GM19452 (cell line): ENCODE measurements at regions not wholly inside any gene's neighbourhood (a gene's known extent, or its start where the extent isn't known, plus 50 kb on each side); places are given as distances from the start of the nearest gene placed in this dataset.

Experiments
- ATAC-seq: cut with Tn5 transposase; IDR thresholded peaks from one replicate; pipeline ENCODE4 v1.9.1; 2021; ENCODE audit not compliant: unreplicated experiment

DNA sequence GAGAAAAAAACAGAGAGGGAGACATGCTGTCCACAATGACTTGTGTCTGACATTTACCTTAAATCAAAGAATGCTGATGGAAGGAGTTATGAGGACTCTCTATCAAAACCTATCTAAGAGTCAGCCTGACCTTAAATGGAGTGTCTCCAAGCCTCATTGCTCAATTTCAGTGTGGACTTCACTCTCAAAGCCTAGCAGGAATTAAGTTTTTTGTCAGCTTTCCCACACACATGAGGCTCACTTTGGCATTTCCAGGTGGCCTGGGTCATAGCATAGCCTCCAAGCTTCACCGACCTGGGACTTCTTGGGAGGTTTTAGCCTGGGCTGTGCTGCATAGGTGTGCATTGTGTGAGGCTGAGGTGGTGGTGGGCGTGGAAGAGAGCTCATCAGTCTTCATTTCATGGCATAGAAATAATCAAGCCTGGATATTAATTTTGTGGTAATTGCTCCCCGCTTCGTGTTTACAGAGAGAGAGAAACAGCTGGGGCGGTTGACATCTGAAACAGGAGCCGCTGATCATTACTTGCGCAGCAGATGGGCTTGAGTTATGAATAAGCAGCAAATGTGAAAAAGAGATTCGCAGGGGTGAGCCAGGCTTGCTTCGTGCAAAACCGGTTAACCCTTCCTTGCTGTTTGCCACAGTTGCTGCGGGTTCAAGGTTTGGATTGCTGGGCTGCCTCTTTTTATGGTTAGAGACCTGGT, 647.8 kb downstream of the INHBA start:
- ATAC-seq = no peak

DNA sequence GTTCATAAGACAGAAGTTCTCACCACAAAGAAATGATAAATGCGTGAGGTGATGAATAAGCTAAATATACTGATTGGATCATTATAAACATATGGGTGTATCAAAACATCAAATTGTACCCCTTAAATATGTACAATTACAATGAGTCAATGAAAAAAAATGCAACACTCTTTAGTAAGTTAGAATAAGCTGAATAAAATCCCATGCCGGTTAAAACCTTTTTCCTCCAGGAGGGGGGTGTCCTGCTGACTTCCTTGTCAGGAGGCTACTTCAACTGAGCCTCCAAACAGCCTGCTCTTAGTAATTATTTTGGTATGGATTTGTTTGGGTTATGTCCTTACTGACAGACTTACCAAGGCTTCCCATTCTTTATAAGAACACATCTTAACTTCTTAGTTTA, 649.1 kb downstream of the INHBA start:
- ATAC-seq = no peak

DNA sequence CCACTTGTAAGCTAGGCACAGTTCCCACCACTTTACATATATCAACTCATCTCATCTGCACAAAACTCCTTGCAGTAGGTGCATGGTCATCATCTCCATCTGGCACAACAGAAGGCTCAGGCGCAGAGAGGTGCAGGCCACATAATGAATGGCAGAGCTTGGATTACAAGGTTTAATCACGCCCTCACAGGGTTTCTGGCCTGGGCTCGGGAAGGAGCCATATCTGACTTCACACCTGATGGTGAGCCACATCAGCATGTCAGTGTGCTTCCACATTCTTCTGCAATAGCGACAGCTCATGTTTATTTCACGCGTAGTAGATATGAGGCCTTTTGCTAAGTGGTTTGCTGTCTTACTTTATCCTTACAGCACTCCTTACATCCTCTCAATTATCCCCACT, 650.2 kb downstream of the INHBA start:
- ATAC-seq = no peak

DNA sequence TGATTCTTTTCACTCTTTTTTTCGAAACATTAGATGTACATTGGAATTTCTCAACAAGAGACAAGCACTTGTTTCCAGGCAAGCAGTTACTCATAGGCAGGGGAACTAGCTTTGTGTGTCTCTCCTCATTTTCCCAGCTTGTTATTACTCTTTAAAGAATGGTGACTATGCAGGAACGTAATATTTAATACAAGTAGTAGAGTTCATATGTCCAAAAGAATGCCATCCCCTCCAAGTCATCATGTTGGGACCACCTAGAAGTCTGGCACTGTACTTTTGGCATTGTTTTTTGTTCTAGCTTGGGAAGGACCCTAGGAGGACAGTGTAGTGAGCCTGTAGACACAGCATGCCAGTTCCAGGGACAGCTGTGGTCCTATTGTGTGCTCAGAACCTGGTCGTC, 650.7 kb downstream of the INHBA start:
- ATAC-seq = no peak

DNA sequence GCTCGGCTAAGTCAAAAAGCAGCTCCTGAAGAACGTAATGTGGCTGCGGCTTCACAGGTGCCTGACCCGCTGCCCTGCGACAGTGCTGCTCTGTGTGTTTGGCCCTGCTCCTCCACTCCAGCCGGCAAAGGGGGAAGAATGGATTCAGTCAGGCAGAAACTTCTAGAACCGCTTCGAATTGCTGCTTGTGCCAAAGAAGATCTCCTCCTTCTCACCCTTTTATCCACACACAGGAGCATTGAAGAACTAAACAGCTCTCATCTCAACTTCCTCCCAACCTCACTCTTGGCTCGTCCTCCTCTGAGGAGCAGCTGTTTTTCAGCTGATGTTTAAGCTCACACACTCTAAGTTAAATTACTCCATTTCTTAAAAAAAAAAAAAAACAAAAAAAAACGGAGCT, 651.4 kb downstream of the INHBA start:
- no peak for ATAC-seq

DNA sequence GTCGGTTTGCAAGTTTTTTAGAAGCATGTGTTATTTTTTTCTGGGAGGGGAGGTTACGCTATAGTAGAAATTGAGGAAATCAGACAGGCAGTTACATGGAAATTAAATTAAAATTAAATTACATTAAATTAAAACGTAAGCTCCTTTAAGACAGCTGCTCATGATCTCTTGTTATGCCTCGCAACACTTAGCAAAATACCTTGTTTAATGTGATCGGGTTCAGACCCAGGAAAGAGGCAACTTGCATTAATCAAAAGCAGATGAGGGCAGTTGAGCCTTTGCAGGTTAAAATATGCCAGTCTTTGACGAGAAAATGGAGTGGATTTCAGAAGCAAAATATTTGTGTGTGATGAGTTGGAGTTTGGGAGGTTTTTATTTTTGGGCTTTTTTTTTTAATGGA, 651.8 kb downstream of the INHBA start:
- ATAC-seq = no peak

DNA sequence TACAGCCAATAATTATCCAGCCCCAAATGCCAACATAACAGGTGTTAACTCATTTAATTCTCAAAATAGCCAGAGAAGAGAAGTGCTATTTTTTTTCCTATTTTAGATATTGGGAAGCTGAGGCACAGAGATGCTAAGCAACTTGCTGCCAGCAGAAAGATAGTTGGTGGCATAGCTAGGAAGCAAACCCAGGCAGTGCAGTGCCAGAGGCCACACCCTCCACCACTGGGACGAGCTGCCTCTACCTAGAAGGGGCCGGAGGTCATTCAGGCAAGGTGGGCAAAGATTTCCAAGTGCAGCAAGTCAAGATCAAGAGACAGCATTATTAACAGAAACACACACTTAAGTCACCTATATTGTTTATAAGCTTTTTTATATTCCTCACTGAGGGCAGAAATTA, 654.1 kb downstream of the INHBA start:
- ATAC-seq = no peak

DNA sequence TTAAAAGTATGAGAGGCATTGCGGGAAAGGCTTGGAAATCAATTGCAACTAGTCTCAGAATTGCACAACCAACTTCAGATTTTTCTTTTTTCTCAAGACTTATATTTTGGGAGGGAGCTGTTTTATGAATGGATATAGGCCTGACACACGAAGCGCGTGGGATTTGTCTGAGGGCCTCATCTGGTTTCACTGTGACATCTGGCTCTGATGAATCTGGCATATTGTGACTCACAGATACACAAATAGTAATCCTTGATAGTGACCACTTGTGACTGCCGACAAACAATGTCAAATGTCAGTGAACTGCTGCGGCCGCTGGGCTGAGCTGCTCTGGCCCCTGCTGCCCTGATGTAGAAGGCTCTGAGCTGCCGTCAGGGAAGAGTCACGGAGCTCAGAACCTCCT, 655.1 kb downstream of the INHBA start:
- ATAC-seq = no peak

DNA sequence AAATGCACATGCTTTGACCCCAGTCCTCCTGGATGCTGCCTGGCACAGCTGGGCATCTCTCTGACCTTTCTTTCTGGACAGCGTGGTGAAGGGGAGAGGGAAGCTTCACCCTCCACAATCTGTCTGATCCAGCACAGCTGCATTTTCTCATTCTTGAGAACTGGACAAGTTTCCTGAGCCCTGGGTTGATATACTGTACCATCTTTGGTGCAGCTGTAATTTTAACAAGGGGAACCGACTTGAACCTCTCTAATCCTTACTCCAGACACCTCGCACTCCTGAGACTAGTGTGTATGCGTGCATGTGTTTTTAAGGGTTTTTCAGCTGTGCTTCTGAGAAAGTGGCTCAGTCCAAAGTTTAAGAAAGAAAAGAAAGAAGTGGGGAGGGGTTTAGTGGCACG, 655.7 kb downstream of the INHBA start:
- ATAC-seq = no peak

DNA sequence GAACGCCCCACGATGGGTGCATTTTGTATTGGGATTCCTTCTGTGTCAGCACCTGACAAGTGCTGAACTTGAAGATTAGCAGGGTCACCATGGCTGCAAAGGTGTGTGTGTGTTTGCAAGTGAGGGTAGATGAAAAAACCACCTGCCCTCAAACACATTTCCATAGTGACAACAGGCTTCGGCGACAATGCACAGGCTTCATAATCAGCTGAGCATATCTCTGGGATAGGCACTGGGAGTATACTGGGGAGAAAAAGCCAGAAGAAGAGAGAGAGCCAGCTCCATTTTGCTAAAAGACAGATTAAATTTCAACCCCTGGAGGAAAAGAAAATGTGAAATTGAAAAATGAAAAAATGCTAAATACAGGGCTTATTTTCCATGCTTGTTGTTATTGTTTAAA, 656.1 kb downstream of the INHBA start:
- no peak for ATAC-seq

DNA sequence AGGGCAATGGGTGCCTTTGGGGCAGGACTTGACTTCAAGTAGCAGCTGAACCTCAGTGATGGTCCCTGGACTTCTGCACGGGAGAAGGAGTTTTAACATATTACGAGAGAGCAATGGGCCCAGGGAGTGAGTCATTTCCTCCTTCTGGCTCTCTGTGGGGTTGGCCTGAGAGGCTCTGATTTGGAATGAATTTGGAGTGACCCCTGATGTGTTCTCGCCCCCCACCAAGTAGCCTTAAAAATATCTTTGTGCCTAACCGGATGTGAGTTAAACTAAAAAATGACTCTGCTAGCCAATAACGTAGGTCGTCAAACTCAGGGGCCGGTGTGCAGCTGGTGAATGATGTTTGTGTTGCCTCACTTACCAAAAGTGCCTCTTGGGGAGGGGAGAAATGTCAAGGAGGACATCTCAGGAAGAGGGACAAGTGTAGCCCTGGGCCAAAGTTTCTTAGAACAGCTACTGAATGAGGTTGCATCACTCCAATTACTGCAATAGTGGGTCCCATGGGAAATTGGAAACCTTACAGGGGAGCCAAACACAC, 656.6 kb downstream of the INHBA start:
- ATAC-seq = no peak

DNA sequence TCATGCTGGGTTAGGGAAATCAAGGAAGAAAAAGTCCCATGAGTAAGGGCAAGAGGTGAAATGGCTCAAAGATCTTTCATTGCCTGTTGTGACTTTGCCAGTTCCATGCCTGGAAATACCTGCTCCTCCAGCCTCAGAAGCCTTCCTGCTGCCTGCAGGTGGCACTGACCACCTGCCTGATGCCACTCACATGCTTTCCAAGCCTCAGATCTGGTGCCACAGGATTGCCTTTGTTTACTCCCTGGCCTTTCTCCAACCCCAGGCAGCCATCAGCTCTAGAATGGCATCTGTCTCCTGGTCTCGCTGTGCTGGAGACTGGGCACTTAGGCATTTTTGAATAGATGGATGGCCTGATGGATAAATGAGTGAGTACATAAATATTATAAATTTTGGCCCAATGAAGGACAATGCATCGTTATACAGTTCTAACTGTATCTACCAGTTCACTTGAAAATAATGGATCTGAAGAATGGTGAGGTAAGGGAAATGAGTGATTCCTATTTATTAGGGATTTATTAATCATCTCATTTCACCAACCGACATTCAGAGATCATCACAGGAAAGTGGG, 657.2 kb downstream of the INHBA start:
- ATAC-seq = no peak

DNA sequence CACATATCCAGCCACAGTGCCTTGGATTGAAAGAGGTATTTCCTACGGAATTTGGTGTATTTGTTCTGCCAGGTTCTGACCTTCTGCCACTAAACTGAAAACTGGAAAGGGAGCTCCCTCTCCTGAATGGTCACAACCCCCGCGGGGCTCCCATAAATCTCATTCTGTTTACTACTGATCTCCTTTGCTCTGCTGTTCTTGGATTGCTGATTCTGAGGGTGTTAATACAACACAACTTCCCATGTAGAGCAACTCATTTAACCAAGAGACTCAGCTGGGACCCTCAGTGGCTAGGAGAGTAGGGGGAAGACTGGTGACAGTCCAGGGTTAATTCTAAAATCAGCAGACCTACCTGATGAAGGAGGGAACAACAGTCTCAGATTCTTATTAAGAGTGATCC, 662.9 kb downstream of the INHBA start:
- ATAC-seq = no peak

DNA sequence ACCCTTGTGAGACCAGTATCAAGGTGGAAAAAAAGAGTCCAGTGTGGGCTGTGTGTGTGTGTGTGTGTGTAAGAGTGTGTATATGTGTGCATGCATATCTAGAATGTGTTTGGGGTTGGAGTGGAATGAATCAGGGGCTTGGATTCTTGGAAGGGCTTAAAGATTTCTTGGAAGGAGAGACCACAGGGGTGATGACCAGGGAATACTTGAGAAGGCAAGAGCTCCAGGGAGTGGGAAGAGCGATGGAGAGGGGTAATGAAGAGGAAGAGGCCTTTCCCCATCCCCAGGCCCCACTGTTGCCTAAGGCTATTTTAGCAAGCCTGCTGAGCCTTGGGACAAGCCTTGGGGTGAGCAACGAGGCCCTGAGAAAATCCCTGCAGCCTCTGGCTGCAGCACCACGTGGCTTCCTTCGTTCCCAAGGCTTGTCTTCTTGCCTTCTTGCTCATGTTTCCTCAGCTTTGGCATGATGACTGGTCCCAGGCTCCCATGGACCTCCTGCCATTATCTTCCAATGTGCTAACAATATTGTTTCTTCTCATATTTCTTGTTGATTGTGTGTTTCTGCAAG, 663.4 kb downstream of the INHBA start:
- ATAC-seq = no peak

DNA sequence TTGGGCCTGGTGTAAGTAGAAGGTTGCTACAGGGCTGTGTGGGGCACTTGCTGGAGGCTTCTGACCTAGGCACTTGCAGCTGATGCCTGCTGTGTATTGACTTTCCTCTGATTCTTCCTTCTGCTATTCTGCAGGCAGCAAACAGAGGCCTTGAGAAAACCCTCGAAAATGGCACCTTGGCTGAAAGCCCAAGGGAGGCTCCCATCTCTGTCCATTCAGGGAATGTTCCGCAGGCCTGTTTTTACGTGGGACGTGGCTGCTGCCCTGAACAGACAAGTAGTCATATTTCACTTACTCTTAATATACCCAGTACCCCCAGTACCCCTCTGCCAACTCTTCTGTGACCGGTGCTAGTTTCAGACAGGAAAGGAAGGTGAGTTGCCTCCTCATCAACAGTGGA, 664.7 kb downstream of the INHBA start:
- no peak for ATAC-seq

DNA sequence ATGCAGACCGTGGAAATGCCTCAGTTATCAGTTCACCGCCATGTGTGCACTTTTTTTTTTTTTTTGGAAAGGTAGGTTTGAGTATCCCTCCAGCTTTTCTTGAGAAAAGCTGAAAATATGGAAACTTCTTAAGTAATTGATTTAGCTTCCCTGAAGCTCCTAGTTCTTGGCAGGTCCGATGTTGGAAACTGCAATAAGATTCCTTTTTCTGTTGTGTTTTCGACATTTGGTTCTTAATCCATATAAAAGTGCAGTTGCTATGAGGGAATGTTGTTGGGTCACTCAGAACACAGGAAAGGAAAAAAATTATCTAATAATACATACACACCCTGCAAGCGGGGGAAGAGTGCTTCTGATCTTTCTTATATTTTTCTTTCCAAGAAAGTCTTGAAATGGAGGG, 665.2 kb downstream of the INHBA start:
- ATAC-seq = no peak

DNA sequence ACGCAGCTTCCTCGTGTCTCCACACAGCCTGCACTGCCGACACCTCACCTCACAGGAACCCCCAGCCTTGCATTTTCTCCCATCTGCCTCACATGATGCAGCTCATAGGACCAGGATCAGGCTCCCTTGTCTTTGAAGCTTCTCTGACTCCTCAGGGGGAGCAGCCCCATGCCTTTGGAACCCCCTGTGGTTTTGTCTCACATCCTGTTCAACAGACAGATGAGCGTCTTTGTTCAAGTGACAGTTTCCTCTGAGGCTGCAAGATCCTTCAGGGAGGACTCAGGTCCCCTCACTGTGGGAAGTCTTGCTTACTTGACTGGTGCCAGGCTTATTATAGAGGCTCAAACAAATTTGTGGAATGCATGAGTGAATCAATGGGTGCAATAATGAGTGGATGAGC, 667.1 kb downstream of the INHBA start:
- no peak for ATAC-seq

DNA sequence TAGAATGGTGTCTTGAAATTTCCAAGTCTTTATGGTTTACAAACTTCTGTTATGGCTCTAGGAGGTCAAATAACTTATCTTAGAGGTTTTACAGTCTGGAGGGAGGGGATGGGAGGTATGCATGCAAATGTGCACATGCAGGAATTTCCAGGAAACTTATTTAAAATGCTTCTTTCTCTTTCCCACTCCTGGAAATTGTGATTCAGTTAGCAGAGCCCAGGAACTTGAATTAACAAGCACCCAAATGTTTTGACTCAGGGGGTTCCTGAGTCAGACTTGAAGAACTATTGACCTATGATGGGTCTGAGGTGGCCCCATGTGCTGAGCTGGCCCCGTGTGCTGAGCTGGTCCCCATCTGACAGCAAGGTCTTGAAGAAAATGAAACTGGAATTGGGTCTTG, 669.4 kb downstream of the INHBA start:
- ATAC-seq = no peak

DNA sequence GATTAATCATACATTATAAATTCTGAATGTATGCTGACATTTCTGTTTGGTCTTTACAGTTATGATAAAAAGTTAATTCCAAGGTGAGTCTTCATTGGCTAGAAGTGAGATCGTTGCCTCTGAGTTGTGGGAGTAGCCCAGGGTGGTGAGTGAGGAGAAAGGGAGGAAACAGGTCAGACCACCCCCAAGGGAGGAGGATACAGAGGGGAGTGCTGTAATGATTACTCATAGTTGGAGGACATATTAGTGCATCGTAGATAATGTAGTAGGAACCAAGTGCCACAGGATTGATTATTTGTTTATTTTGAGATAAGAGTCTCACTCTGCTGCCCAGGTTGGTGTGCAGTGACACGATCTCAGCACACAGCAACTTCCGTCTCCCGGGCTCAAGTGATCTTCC, 672.2 kb downstream of the INHBA start:
- ATAC-seq = no peak

DNA sequence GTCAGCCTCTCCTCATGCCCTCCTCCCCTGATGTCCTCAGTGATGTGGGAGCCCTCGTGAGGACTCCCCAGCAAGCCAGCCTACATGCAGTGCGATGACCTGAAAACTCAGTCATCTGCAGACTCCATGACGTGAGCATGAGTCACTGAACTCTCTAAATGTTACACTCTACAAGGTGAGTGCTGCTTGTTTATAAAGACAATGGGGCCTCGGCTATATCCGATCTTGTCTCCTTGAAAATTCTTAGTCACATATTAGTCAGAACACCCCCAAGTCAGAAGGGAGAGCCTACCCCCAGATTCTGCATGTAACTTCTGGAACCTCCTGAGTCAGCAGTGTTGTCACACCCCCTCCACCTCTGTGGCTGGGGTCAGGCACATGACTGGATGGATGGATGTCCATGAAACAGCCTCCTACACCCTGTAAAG, 673.8 kb downstream of the INHBA start:
- no peak for ATAC-seq

DNA sequence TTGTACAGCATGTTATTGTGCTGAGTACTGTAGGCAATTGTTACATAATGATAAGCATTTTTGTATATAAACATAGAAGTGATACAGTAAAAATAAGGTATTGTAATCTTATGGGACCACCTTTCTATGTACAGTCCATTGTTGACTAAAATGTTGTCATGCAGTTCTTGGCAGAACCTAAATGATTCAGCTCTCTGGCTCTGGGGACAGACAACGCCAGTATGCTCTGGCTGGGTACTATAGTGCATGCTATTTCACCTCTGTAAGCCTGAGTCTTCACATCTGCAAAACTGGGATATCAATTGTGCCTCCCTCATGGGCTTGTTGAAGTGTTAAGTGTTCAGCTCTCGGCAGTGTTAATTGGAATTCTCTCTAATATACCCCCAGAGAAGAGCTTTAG, 674.3 kb downstream of the INHBA start:
- no peak for ATAC-seq

DNA sequence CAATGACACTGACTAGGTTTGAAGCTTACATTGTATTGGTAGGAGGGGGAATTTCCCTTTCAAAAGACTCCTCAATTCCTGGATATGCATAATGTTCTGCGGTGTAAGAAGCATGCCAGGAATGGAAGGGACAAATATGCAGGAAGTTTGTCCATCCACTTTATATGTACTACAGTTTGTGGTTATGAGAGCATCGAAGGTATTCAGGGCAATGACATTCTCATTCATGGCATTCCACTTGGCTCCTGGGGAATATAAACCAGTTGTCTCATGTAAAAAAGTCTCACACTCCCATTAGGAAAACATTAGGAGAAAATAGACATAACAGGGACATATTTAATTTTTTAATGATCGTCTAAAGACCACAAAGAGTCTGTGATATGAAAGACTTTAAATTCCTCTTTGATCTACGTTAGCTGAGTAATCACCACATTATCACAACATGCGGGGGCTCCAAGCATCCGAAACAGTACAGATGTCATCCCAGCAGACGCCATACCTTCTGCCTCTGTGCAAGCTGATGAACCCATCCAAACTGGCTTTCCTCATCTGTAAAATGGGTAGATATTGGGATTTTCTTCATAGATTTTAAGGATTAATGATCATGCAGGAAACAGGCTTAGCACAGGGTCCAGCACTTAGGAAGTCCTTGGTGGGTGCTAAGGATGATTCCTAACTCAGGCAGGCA, 675.3 kb downstream of the INHBA start:
- ATAC-seq = no peak
